IMR-90 (cell line): ENCODE measurements at regions not wholly inside any gene's neighbourhood (a gene's known extent, or its start where the extent isn't known, plus 50 kb on each side); places are given as distances from the start of the nearest gene placed in this dataset.

Experiments used
- ATAC-seq: fragments of 200-7000 bp; cut with Tn5 transposase; 2 replicates; pipeline ENCODE4 v1.9.1; 2020; ENCODE audit warnings: low read depth, mild to moderate bottlenecking, moderate library complexity
- BruUV-seq: library from RNA; stranded (reverse); fragments of 400-500 nt; replicated peaks from 2 replicates; lab custom pipeline; 2021; lab: Mats Ljungman, UMichigan
- CTCF ChIA-PET: fragments of 300-600 bp; formaldehyde crosslinking; extraction: SDS; loops from one replicate; lab custom pipeline; 2021; ENCODE audit warnings: antibody characterized with exemption; lab: Yijun Ruan, JAX
- POLR2A ChIA-PET: fragments of 300-600 bp; sonication (Branson Sonifier 250); formaldehyde crosslinking; loops from one replicate; lab custom pipeline; 2022; ENCODE audit warnings: antibody characterized with exemption; ENCODE audit not compliant: unreplicated experiment; lab: Charles Lee
- DNase-seq: peaks from one replicate; pipeline ENCODE4 v3.0.0; 2013
- H2AFZ ChIP-seq: replicated peaks from 2 replicates; pipeline ENCODE3; 2013; ENCODE audit warnings: low read length, mild to moderate bottlenecking; ENCODE audit not compliant: poor library complexity
- H2AK5ac ChIP-seq: 2 replicates; pipeline ENCODE4 v1.6.1; 2013; ENCODE audit warnings: low read depth, low read length, inconsistent platforms
- H2AK9ac ChIP-seq: replicated peaks from 2 replicates; pipeline ENCODE3; 2013; ENCODE audit warnings: mild to moderate bottlenecking, low read depth, low read length, moderate library complexity; ENCODE audit not compliant: poor library complexity
- H2BK120ac ChIP-seq: 2 replicates; pipeline ENCODE4 v1.6.1; 2013; ENCODE audit warnings: low read depth, low read length, inconsistent platforms
- H2BK15ac ChIP-seq: 3 replicates; pipeline ENCODE4 v1.6.1; 2013; ENCODE audit warnings: low read depth, low read length, inconsistent platforms
- H2BK20ac ChIP-seq: 2 replicates; pipeline ENCODE4 v1.6.1; 2013; ENCODE audit warnings: low read depth, mild to moderate bottlenecking, inconsistent platforms, low read length, moderate library complexity
- H2BK5ac ChIP-seq: 2 replicates; pipeline ENCODE4 v1.6.1; 2013; ENCODE audit warnings: mild to moderate bottlenecking, low read depth, low read length, inconsistent platforms; ENCODE audit not compliant: poor library complexity, severe bottlenecking
- H3K14ac ChIP-seq: replicated peaks from 2 replicates; pipeline ENCODE4 v1.6.1; 2013; ENCODE audit warnings: low read depth, low read length, inconsistent platforms
- H3K18ac ChIP-seq: 2 replicates; pipeline ENCODE4 v1.6.1; 2013; ENCODE audit warnings: low read depth, low read length, control low read depth
- H3K23ac ChIP-seq: 2 replicates; pipeline ENCODE4 v1.6.1; 2013; ENCODE audit warnings: low read depth, low read length, inconsistent platforms
- H3K27ac ChIP-seq: 2 replicates; pipeline ENCODE4 v1.5.1; 2013; ENCODE audit warnings: mild to moderate bottlenecking, control low read depth, low read length; ENCODE audit not compliant: insufficient read depth
- H3K27me3 ChIP-seq: 2 replicates; pipeline ENCODE4 v1.6.1; 2013; ENCODE audit warnings: low read length; ENCODE audit not compliant: control insufficient read depth, insufficient read depth
- H3K36me3 ChIP-seq: 2 replicates; pipeline ENCODE4 v1.6.1; 2013; ENCODE audit warnings: low read length, mixed read lengths; ENCODE audit not compliant: control insufficient read depth, insufficient read depth
- H3K4ac ChIP-seq: 2 replicates; pipeline ENCODE4 v1.6.1; 2013; ENCODE audit warnings: low read depth, low read length, inconsistent platforms
- H3K4me1 ChIP-seq: 2 replicates; pipeline ENCODE4 v1.6.1; 2013; ENCODE audit warnings: low read length, mixed read lengths; ENCODE audit not compliant: control insufficient read depth, insufficient read depth
- H3K4me2 ChIP-seq: 2 replicates; pipeline ENCODE4 v1.6.1; 2013; ENCODE audit warnings: low read depth, mild to moderate bottlenecking, control low read depth, low read length, moderate library complexity
- H3K4me3 ChIP-seq: 2 replicates; pipeline ENCODE4 v1.5.1; 2013; ENCODE audit warnings: low read depth, mild to moderate bottlenecking, control low read depth, low read length, moderate library complexity; ENCODE audit not compliant: insufficient read depth
- H3K56ac ChIP-seq: 2 replicates; pipeline ENCODE4 v1.6.1; 2013; ENCODE audit warnings: low read length, inconsistent platforms; ENCODE audit not compliant: insufficient read depth; ENCODE audit errors: extremely low read depth
- H3K79me1 ChIP-seq, 2 experiments: 2 replicates each; pipeline ENCODE4 v1.6.1; 2013; ENCODE audit warnings: low read length in 2 of 2, inconsistent platforms in 1 of 2, low read depth in 1 of 2
- H3K9ac ChIP-seq: 2 replicates; pipeline ENCODE4 v1.6.1; 2013; ENCODE audit warnings: low read depth, low read length, control low read depth
- H3K9me1 ChIP-seq: 2 replicates; pipeline ENCODE4 v1.6.1; 2013; ENCODE audit warnings: low read length, inconsistent platforms; ENCODE audit not compliant: insufficient read depth
- H3K9me3 ChIP-seq: 2 replicates; pipeline ENCODE4 v1.6.1; 2013; ENCODE audit warnings: low read length; ENCODE audit not compliant: control insufficient read depth, insufficient read depth
- H4K20me1 ChIP-seq: 2 replicates; pipeline ENCODE4 v1.6.1; 2013; ENCODE audit warnings: low read length, inconsistent platforms; ENCODE audit not compliant: insufficient read depth
- H4K5ac ChIP-seq: 2 replicates; pipeline ENCODE4 v1.6.1; 2013; ENCODE audit warnings: mild to moderate bottlenecking, low read depth, low read length, control low read depth
- H4K8ac ChIP-seq, 2 experiments: 2 replicates each; pipeline ENCODE4 v1.6.1; 2013; ENCODE audit warnings: low read depth in 2 of 2, low read length in 2 of 2, control low read depth in 1 of 2, inconsistent platforms in 1 of 2
- H4K91ac ChIP-seq: 2 replicates; pipeline ENCODE4 v1.6.1; 2013; ENCODE audit warnings: low read depth, low read length, inconsistent platforms; ENCODE audit not compliant: insufficient read depth
- BHLHE40 ChIP-seq: fragments of 150-350 bp; IDR thresholded peaks from 2 replicates; pipeline ENCODE4 v1.6.1; 2016; ENCODE audit warnings: mild to moderate bottlenecking, low read depth, low read length
- CEBPB ChIP-seq: IDR thresholded peaks from 2 replicates; pipeline ENCODE4 v1.6.1; 2012; ENCODE audit warnings: low read depth, low read length, improper control_type of control experiment
- CHD1 ChIP-seq: IDR thresholded peaks from 2 replicates; pipeline ENCODE4 v1.6.1; 2012; ENCODE audit warnings: low read depth, low read length, improper control_type of control experiment
- FOS ChIP-seq: fragments of 150-350 bp; IDR thresholded peaks from 2 replicates; pipeline ENCODE4 v1.6.1; 2016; ENCODE audit warnings: low read depth, low read length
- MAFK ChIP-seq: IDR thresholded peaks from 2 replicates; pipeline ENCODE4 v1.6.1; 2012; ENCODE audit warnings: low read depth, low read length, improper control_type of control experiment
- MAZ ChIP-seq: IDR thresholded peaks from 2 replicates; pipeline ENCODE4 v1.6.1; 2012; ENCODE audit warnings: low read depth, mild to moderate bottlenecking, low read length, improper control_type of control experiment, moderate library complexity, borderline replicate concordance
- MXI1 ChIP-seq: IDR thresholded peaks from 2 replicates; pipeline ENCODE4 v1.6.1; 2012; ENCODE audit warnings: low read depth, mild to moderate bottlenecking, low read length, moderate library complexity, borderline replicate concordance
- NFE2L2 ChIP-seq: fragments of 150-350 bp; IDR thresholded peaks from 2 replicates; pipeline ENCODE4 v1.6.1; 2016; ENCODE audit warnings: low read depth, mild to moderate bottlenecking, low read length
- POLR2A ChIP-seq: IDR thresholded peaks from 2 replicates; pipeline ENCODE4 v1.6.1; 2012; ENCODE audit warnings: mild to moderate bottlenecking, low read depth, low read length
- RAD21 ChIP-seq: IDR thresholded peaks from 2 replicates; pipeline ENCODE4 v1.6.1; 2012; ENCODE audit warnings: low read length, improper control_type of control experiment
- RCOR1 ChIP-seq: IDR thresholded peaks from 2 replicates; pipeline ENCODE4 v1.6.1; 2012; ENCODE audit warnings: mild to moderate bottlenecking, low read length, improper control_type of control experiment; ENCODE audit not compliant: insufficient replicate concordance
- RFX5 ChIP-seq: IDR thresholded peaks from 2 replicates; pipeline ENCODE4 v1.8.0; 2012; ENCODE audit warnings: low read depth, mild to moderate bottlenecking, low read length, moderate library complexity
- SMC3 ChIP-seq: fragments of 150-350 bp; IDR thresholded peaks from 2 replicates; pipeline ENCODE4 v1.6.1; 2016; ENCODE audit warnings: low read depth, mild to moderate bottlenecking, antibody characterized with exemption, low read length, moderate library complexity
- WGBS, 2 experiments: methylation state at CpG; one replicate each; pipeline versions ENCODE4 v1.1.5 to v1.1.7; 2013; ENCODE audit warnings: missing lambda C conversion rate in 2 of 2; ENCODE audit not compliant: insufficient read length in 1 of 2; ENCODE audit errors: extremely low coverage in 2 of 2; 5-methylcytosine and 5-hydroxymethylcytosine counted together
- dilution Hi-C: fragments of 300-500 bp; cut with HindIII; formaldehyde crosslinking; loops from one replicate; pipeline ENCODE4 v1.14.3; 2018; ENCODE audit warnings: low sequenced_read_pairs; ENCODE audit not compliant: unreplicated experiment
- in situ Hi-C: fragments of 300-500 bp; cut with MboI; formaldehyde crosslinking; loops from 3 replicates; pipeline ENCODE4 v1.14.3; 2019; ENCODE audit warnings: low sequenced_read_pairs, inconsistent platforms, mixed read lengths
- intact Hi-C: fragments of 100-400 bp; cut with micrococcal nuclease; formaldehyde crosslinking; loops from 2 replicates; pipeline ENCODE4 v1.10.0; 2022
- TF ChIP-seq, protein P1 (sequence below): fragments of 150-350 bp; IDR thresholded peaks from 2 replicates; pipeline ENCODE4 v1.6.1; 2016; ENCODE audit warnings: low read depth, mild to moderate bottlenecking, low read length, moderate library complexity, borderline replicate concordance

DNA sequence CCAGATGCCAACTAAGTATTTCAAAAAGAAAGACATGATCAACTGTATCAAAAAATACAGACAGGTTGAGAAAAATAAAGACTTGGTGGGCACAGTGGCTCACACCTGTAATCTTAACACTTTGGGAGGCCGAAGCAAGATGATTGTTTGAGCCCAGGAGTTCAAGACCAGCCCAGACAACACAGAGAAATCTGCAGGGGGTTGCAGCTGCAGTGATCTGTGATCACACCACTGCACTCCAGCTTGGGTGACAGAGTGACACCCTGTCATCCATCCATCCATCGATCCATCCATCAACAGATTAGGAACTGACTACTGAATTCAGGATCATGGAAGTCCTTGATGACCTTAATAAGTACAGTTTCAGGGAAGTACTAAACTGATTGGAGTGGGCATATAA lies 65.0 kb upstream of the RPS13 start:
- no peak overlapping the region for H2BK15ac ChIP-seq
- dilution Hi-C loops, result no loop called here
- H3K27me3 ChIP-seq, result no peaks in the 10 kb centered on the region
- no peak overlapping the region for H2BK20ac ChIP-seq
- intact Hi-C loops, result no loop called here
- no peaks in the 10 kb centered on the region for H3K9me3 ChIP-seq
- TF ChIP-seq BHLHE40 (no peak), RFX5 (no peak), SMC3 (no peak), CHD1 (no peak), RCOR1 (no peak), RAD21 (no peak), POLR2A (no peak), MXI1 (no peak), MAZ (no peak), NFE2L2 (no peak), CEBPB (no peak), FOS (no peak), MAFK (no peak)
- TF ChIP-seq, protein P1, sequence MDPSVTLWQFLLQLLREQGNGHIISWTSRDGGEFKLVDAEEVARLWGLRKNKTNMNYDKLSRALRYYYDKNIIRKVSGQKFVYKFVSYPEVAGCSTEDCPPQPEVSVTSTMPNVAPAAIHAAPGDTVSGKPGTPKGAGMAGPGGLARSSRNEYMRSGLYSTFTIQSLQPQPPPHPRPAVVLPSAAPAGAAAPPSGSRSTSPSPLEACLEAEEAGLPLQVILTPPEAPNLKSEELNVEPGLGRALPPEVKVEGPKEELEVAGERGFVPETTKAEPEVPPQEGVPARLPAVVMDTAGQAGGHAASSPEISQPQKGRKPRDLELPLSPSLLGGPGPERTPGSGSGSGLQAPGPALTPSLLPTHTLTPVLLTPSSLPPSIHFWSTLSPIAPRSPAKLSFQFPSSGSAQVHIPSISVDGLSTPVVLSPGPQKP, result no peak
- H3K4me3 ChIP-seq, result no peak overlapping the region
- no peak for ATAC-seq
- H3K36me3 ChIP-seq, result peaks cover 13% of the 10 kb centered on the region
- no peak overlapping the region for H4K5ac ChIP-seq
- no CpG with 5 or more reads among the region's 2 CpGs for WGBS, 2 experiments
- no peak overlapping the region for H3K4ac ChIP-seq
- H3K4me2 ChIP-seq, result no peak overlapping the region
- H2BK5ac ChIP-seq, result no peak overlapping the region
- no peak overlapping the region for H3K56ac ChIP-seq
- no peak overlapping the region for H3K18ac ChIP-seq
- H4K20me1 ChIP-seq, result no peaks in the 10 kb centered on the region
- DNase-seq, result no peak
- no peak overlapping the region for H3K14ac ChIP-seq
- POLR2A ChIA-PET, result no interaction called here
- no peaks in the 10 kb centered on the region; the same call in 1 of the 2 replicates for H3K4me1 ChIP-seq
- no peak overlapping the region for H4K8ac ChIP-seq
- H3K79me1 ChIP-seq, result peaks cover 0 to 4% of the 10 kb centered on the region in 2 experiments; a peak in 2 of 4 replicates
- no peak overlapping the region for H2AK9ac ChIP-seq
- no peak overlapping the region for H2BK120ac ChIP-seq
- H3K27ac ChIP-seq, result no peak overlapping the region
- no peak overlapping the region for H2AK5ac ChIP-seq
- no peak overlapping the region for H2AFZ ChIP-seq
- in situ Hi-C loops, result no loop called here
- no peak overlapping the region for H3K23ac ChIP-seq
- H3K9me1 ChIP-seq, result peaks cover 4% of the 10 kb centered on the region
- no TSS peak for BruUV-seq
- no peak overlapping the region for H4K91ac ChIP-seq
- no peak overlapping the region for H3K9ac ChIP-seq
- CTCF ChIA-PET, result interaction anchor here (0.7 to 1.0 kb wide), 2 partner anchors 18 to 23 kb away, joined by 3 to 4 read pairs; no protein-coding TSS in a partner anchor
